ENCODE measurements at regions not wholly inside any gene's neighbourhood (a gene's known extent, or its start where the extent isn't known, plus 50 kb on each side); places are given as distances from the start of the nearest gene placed in this dataset.

DNA sequence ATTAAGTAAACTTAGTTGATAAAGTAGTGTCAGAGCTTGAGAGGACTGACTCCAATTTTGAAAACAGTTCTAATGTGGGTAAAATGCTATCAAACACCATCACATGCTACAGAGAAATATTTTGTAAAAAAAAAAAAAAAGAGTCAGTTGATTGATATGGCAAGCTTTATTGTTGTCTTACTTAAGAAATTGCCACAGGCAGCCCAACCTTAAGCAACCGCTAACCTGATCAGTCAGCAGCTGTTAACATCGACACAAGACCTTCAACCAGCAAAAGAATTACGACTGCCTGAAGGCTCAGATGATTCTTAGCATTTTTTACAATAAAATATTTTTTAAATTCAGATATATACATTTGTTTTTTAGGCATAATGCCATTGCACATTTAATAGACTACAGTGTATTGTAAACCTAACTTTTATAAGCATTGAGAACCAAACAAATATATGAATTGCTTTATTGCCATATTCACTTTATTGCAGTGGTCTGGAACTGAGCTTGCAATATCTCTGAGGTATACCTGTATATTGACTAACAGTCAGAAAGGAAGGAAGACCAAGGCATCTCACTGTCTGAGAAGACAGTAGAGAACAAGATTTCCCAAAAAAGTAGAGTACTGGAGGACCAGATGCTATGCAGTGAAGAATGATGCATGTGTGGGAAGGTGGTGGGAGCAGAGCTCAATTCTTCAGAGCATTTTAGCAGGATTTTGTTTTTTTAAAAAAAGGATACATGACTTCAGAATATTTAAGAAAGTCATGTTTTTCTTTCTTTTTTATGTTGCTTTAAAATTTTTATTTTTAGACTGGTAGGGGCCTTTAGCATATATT lies 973.8 kb upstream of the GYPC start:
- no peak for TF ChIP-seq CTCF (IDR thresholded peaks at IDR 0.05; ENCODE audit: low read depth, low read length)
- H3K4me3 ChIP-seq (replicated peaks in 1 of 2; ENCODE audit: low read depth in 2 of 2, low read length in 2 of 2), result no peak overlapping the region
- DNase-seq (ENCODE audit: low read depth in 2 of 2), result no peak

DNA sequence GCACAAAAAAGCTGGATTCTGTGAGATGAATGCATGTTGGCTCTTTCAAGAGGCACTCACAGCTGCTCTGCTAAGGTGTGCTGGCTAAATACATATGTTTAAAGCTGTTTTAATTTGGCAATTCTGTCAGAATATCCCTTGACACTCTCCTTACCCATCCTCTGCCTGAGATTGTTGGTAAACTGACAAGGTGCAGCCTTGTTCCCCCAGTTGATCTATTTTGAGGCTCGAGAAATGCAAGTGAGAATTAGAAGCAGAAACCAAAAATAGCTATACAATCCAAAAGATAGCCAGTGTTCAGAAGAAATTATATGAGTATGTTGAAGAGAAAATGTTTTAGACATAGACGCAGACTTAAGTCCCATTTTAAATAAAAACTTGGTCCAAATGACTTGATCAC lies 971.7 kb upstream of the GYPC start:
- H3K4me3 ChIP-seq (replicated peaks in 1 of 2; ENCODE audit: low read depth in 2 of 2, low read length in 2 of 2), result no peak overlapping the region
- no peak for TF ChIP-seq CTCF (IDR thresholded peaks at IDR 0.05; ENCODE audit: low read depth, low read length)
- DNase-seq (ENCODE audit: low read depth in 2 of 2), result no peak

DNA sequence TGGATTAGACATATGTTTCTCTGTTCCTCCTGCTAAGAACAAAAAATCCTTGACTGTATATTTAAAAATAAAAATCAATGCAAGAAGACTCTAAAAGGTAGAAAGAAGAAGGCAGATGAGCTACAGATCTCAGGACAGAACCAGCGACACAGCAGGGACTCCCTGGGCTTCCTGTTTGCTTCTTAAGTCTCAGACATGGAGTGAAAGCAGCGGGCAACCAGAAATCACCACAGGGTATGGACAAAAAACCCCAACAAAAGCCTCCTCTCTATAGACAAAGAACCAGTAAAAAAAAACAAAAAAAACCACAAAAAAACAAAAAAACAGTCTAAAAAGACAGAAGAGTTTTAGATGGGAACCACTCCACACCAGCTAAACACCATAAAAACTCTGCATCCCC lies 971.0 kb upstream of the GYPC start:
- H3K4me3 ChIP-seq (replicated peaks in 1 of 2; ENCODE audit: low read depth in 2 of 2, low read length in 2 of 2), result no peak overlapping the region
- no peak for DNase-seq (ENCODE audit: low read depth in 2 of 2)
- TF ChIP-seq CTCF (IDR thresholded peaks at IDR 0.05; ENCODE audit: low read depth, low read length), result no peak

GRCh38 chr2:125696560-125696959 lies 959.4 kb upstream of the GYPC start:
- TF ChIP-seq CTCF (IDR thresholded peaks at IDR 0.05; ENCODE audit: low read depth, low read length), result no peak
- H3K4me3 ChIP-seq (replicated peaks in 1 of 2; ENCODE audit: low read depth in 2 of 2, low read length in 2 of 2), result no peak overlapping the region
- DNase-seq (ENCODE audit: low read depth in 2 of 2), result no peak

DNA sequence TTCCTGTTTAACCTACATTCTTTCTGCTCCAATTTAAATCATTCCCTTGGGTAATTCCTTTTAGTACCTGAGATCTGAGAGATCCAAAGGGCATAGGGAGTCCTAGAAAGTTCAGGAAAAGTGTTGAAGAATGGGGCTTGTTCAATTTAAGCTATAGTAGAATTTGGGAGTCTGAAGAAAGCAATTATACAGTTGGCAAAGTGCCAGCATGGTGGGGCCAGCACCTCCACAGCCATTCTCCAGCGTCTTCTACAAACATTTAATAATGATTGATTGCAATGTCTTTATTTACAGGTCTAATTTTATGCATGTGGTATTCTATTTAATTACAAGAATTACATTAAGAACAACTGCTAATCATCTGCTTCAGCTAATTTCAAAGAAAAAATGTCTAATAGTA lies 957.7 kb upstream of the GYPC start:
- H3K4me3 ChIP-seq (replicated peaks in 1 of 2; ENCODE audit: low read depth in 2 of 2, low read length in 2 of 2), result no peak overlapping the region
- DNase-seq (ENCODE audit: low read depth in 2 of 2), result no peak
- TF ChIP-seq CTCF (IDR thresholded peaks at IDR 0.05; ENCODE audit: low read depth, low read length), result no peak

DNA sequence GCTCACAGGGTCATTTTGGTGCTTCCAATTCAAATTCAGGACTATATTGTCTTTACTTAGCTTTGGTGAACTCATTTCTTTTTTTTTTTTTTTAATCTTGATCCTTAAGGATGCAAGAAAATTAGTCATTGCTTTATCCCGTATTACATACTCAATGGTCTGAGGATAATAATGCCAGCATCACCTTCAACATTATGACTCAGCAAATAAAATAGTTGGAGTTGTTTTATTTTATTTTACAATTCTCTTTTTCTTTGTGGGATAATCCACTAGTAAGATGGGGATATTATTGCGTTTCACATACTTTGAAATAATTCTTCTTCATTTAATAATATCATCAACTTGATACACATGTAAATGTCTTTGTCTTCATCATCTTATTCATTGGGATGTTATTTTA lies 954.9 kb upstream of the GYPC start:
- DNase-seq (ENCODE audit: low read depth in 2 of 2), result no peak
- H3K4me3 ChIP-seq (replicated peaks in 1 of 2; ENCODE audit: low read depth in 2 of 2, low read length in 2 of 2), result no peak overlapping the region
- no peak for TF ChIP-seq CTCF (IDR thresholded peaks at IDR 0.05; ENCODE audit: low read depth, low read length)

DNA sequence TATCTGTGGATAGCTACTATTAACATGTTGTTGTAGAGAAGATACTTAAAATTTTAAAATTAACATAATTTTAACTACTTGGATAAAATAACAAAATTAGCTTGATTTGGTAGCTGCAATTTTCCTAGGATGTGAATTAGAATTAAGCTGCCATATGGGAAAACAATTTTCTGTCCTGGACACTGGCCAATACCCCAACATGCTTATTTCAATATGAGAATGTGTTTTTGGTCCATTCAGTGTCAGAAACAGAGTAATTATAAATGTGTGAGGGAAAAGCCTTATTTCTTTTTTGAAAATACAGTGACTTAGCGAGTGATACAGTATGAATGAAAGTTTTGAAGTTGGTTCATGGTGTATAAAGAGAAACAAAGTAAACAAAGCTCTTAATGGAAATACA lies 948.3 kb upstream of the GYPC start:
- H3K4me3 ChIP-seq (replicated peaks in 1 of 2; ENCODE audit: low read depth in 2 of 2, low read length in 2 of 2), result no peak overlapping the region
- DNase-seq (ENCODE audit: low read depth in 2 of 2), result no peak
- no peak for TF ChIP-seq CTCF (IDR thresholded peaks at IDR 0.05; ENCODE audit: low read depth, low read length)
